PC-3 (cell line): ENCODE measurements at regions not wholly inside any gene's neighbourhood (a gene's known extent, or its start where the extent isn't known, plus 50 kb on each side); places are given as distances from the start of the nearest gene placed in this dataset.
"Not testable (repeated sequence)": the region's sequence is repeated elsewhere in the genome, so short reads cannot be mapped to it uniquely, and the experiment has no call there.

Experiments
- ATAC-seq: fragments of 200-7000 bp; cut with Tn5 transposase; 2 replicates; pipeline ENCODE4 v1.9.1; 2020; ENCODE audit warnings: mild to moderate bottlenecking, moderate library complexity
- BruUV-seq: library from RNA; stranded (reverse); fragments of 400-500 nt; replicated peaks from 2 replicates; lab custom pipeline; 2021; lab: Mats Ljungman, UMichigan
- CTCF ChIA-PET: fragments of 300-600 bp; sonication (Branson Sonifier 250); formaldehyde crosslinking; loops from one replicate; lab custom pipeline; 2022; ENCODE audit warnings: antibody characterized with exemption; lab: Charles Lee
- POLR2A ChIA-PET: fragments of 300-600 bp; sonication (Branson Sonifier 250); formaldehyde crosslinking; loops from one replicate; lab custom pipeline; 2022; ENCODE audit warnings: antibody characterized with exemption; ENCODE audit not compliant: unreplicated experiment; lab: Charles Lee
- DNase-seq: peaks from one replicate; pipeline ENCODE4 v3.0.0-alpha.2; 2015
- H2AFZ ChIP-seq: fragments of 300-600 bp; sonication (generic); 2 replicates; pipeline ENCODE4 v1.6.0; 2016; ENCODE audit warnings: antibody characterized with exemption, low read length
- H3F3A ChIP-seq: fragments of 300-600 bp; sonication (generic); one replicate; pipeline ENCODE4 v1.6.0; 2017; ENCODE audit warnings: antibody characterized with exemption, low read length, control low read depth, mild to moderate bottlenecking; ENCODE audit not compliant: unreplicated experiment
- H3K27ac ChIP-seq: fragments of 300-600 bp; sonication (generic); 2 replicates; pipeline ENCODE4 v1.5.1; 2016; ENCODE audit warnings: mild to moderate bottlenecking, low read length
- H3K27me3 ChIP-seq: fragments of 300-600 bp; sonication (generic); 2 replicates; pipeline ENCODE4 v1.6.1; 2016; ENCODE audit warnings: low read length, mixed read lengths
- H3K36me3 ChIP-seq: fragments of 300-600 bp; sonication (generic); 2 replicates; pipeline ENCODE4 v1.6.1; 2016; ENCODE audit warnings: low read depth, mixed run types, low read length, mixed read lengths
- H3K4me1 ChIP-seq: fragments of 300-600 bp; sonication (generic); 2 replicates; pipeline ENCODE4 v1.5.1; 2016; ENCODE audit warnings: low read length; ENCODE audit not compliant: insufficient read depth
- H3K4me2 ChIP-seq: fragments of 300-600 bp; sonication (generic); 2 replicates; pipeline ENCODE4 v1.6.0; 2016; ENCODE audit warnings: low read length
- H3K4me3 ChIP-seq: fragments of 300-600 bp; sonication (generic); 2 replicates; pipeline ENCODE4 v1.5.1; 2016; ENCODE audit warnings: mild to moderate bottlenecking, low read length, mixed read lengths
- H3K79me2 ChIP-seq: fragments of 300-600 bp; sonication (generic); 2 replicates; pipeline ENCODE4 v1.6.1; 2017; ENCODE audit warnings: low read length, mixed read lengths
- H3K9ac ChIP-seq: fragments of 300-600 bp; sonication (generic); 2 replicates; pipeline ENCODE4 v1.6.0; 2016; ENCODE audit warnings: mild to moderate bottlenecking, low read length
- H3K9me2 ChIP-seq: fragments of 300-600 bp; sonication (generic); replicated peaks from 2 replicates; pipeline ENCODE4 v1.6.1; 2016; ENCODE audit warnings: mixed run types, low read length, mixed read lengths
- H3K9me3 ChIP-seq: fragments of 300-600 bp; sonication (generic); 2 replicates; pipeline ENCODE4 v1.6.1; 2016; ENCODE audit warnings: low read length, mixed read lengths
- H4K20me1 ChIP-seq: fragments of 300-600 bp; sonication (generic); 2 replicates; pipeline ENCODE4 v1.6.1; 2016; ENCODE audit warnings: low read length, mixed read lengths
- CTCF ChIP-seq: fragments of 300-600 bp; sonication (generic); conservative IDR thresholded peaks from 2 replicates; pipeline ENCODE4 v1.5.1; 2017; ENCODE audit warnings: antibody characterized with exemption, low read depth, mild to moderate bottlenecking, low read length
- EZH2 ChIP-seq: fragments of 300-600 bp; sonication (generic); IDR thresholded peaks from one replicate; pipeline ENCODE4 v1.6.1; 2017; ENCODE audit warnings: antibody characterized with exemption, mild to moderate bottlenecking, low read length; ENCODE audit not compliant: unreplicated experiment
- EZH2phosphoT487 ChIP-seq: fragments of 300-600 bp; sonication (generic); IDR thresholded peaks from 2 replicates; pipeline ENCODE4 v1.6.1; 2018; ENCODE audit warnings: mild to moderate bottlenecking, antibody characterized with exemption, low read length, borderline replicate concordance
- intact Hi-C: fragments of 100-400 bp; cut with micrococcal nuclease; formaldehyde crosslinking; loops from 2 replicates; pipeline ENCODE4 v1.9.0; 2023

GRCh38 chr5:136563489-136563888, 198.1 kb upstream of the TRPC7 start:
- no peak overlapping the region for H3K9ac ChIP-seq
- H3K27ac ChIP-seq = no peak overlapping the region
- POLR2A ChIA-PET = no interaction called here
- no peaks in the 10 kb centered on the region for H3K36me3 ChIP-seq
- BruUV-seq = no TSS peak
- H3K4me3 ChIP-seq = no peak overlapping the region
- ATAC-seq = no peak
- TF ChIP-seq EZH2 (no peak), EZH2phosphoT487 (no peak), CTCF (no peak)
- H3K27me3 ChIP-seq = no peaks in the 10 kb centered on the region
- H3K9me2 ChIP-seq = no peaks in the 10 kb centered on the region
- CTCF ChIA-PET = no interaction called here
- H3K79me2 ChIP-seq = no peaks in the 10 kb centered on the region
- H4K20me1 ChIP-seq = no peaks in the 10 kb centered on the region
- H2AFZ ChIP-seq = no peak overlapping the region
- no peaks in the 10 kb centered on the region for H3K9me3 ChIP-seq
- H3F3A ChIP-seq = no peaks in the 10 kb centered on the region
- no peak for DNase-seq
- intact Hi-C loops = no loop called here
- H3K4me2 ChIP-seq = no peak overlapping the region
- H3K4me1 ChIP-seq = no peaks in the 10 kb centered on the region

GRCh38 chr5:136560126-136560525, 194.8 kb upstream of the TRPC7 start:
- H2AFZ ChIP-seq = no peak overlapping the region
- DNase-seq = no peak
- no peak overlapping the region for H3K27ac ChIP-seq
- no peaks in the 10 kb centered on the region for H3K9me2 ChIP-seq
- TF ChIP-seq EZH2 (no peak), EZH2phosphoT487 (no peak), CTCF (no peak)
- no peaks in the 10 kb centered on the region for H3K36me3 ChIP-seq
- no peaks in the 10 kb centered on the region for H3K79me2 ChIP-seq
- no peaks in the 10 kb centered on the region for H4K20me1 ChIP-seq
- H3K27me3 ChIP-seq = no peaks in the 10 kb centered on the region
- H3K9me3 ChIP-seq = no peaks in the 10 kb centered on the region
- no peak overlapping the region for H3K4me3 ChIP-seq
- ChIA-PET POLR2A (no interaction called here), CTCF (no interaction called here)
- H3F3A ChIP-seq = no peaks in the 10 kb centered on the region
- ATAC-seq = no peak
- intact Hi-C loops = no loop called here
- H3K9ac ChIP-seq = no peak overlapping the region
- H3K4me2 ChIP-seq = no peak overlapping the region
- no peaks in the 10 kb centered on the region for H3K4me1 ChIP-seq
- no TSS peak for BruUV-seq

- Histone ChIP-seq H2AFZ (no peak overlapping the region), H3F3A (no peaks in the 10 kb centered on the region), H3K9ac (no peak overlapping the region), H3K27ac (no peak overlapping the region), H3K79me2 (no peaks in the 10 kb centered on the region), H3K4me3 (no peak overlapping the region), H3K9me2 (no peaks in the 10 kb centered on the region), H3K27me3 (no peaks in the 10 kb centered on the region), H3K36me3 (no peaks in the 10 kb centered on the region), H3K9me3 (no peaks in the 10 kb centered on the region), H4K20me1 (no peaks in the 10 kb centered on the region), H3K4me2 (no peak overlapping the region), H3K4me1 (no peaks in the 10 kb centered on the region)
- intact Hi-C loops = no loop called here
- BruUV-seq = no TSS peak
- TF ChIP-seq CTCF (no peak), EZH2phosphoT487 (no peak), EZH2 (no peak)
- no peak for DNase-seq
- POLR2A ChIA-PET = no interaction called here
- CTCF ChIA-PET = no interaction called here
- no peak for ATAC-seq
These were observed 194.3 kb upstream of the TRPC7 start for GRCh38 chr5:136559651-136560050.

GRCh38 chr5:136547096-136547495, 181.8 kb upstream of the TRPC7 start:
- H2AFZ ChIP-seq, intact Hi-C loops, H3K4me1 ChIP-seq, H3K4me3 ChIP-seq, H3K27ac ChIP-seq, DNase-seq, POLR2A ChIA-PET, H3K9ac ChIP-seq, H3K79me2 ChIP-seq, H3K9me2 ChIP-seq, H3F3A ChIP-seq, H3K9me3 ChIP-seq, H3K4me2 ChIP-seq, BruUV-seq, H3K36me3 ChIP-seq, H4K20me1 ChIP-seq, H3K27me3 ChIP-seq, CTCF ChIA-PET, ATAC-seq: not testable (repeated sequence)
